ENCODE measurements at regions not wholly inside any gene's neighbourhood (a gene's known extent, or its start where the extent isn't known, plus 50 kb on each side); places are given as distances from the start of the nearest gene placed in this dataset.

DNA sequence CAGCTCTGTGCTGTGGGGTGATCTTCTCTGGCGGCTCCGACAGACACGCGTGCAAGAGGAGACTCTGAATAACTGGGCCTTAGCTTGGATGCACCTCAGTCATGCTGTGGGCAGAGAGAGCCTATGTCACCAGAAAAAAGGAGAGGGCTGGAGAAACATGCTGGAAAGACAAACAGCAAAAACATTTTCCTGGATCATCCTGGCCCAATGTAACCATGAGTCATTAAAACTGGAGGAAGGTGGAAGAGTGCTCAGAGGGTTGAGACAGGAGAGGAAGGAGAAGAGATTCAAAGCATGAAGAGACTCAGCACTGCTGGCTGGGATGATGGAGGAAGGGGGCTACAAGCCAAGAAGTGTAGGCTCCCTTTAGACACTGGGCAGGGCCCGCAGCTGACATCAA lies 292.0 kb downstream of the CDH26 start:
- TF ChIP-seq CTCF (IDR thresholded peaks at IDR 0.05; ENCODE audit: insufficient read depth, low read length, severe bottlenecking): no peak
- Histone ChIP-seq H3K36me3 (ENCODE audit: control insufficient read depth, insufficient read depth, low read length) (no peaks in the 10 kb centered on the region), H3K4me3 (ENCODE audit: low read depth, low read length) (no peak overlapping the region), H3K27me3 (ENCODE audit: control insufficient read depth, insufficient read depth, low read length) (peaks cover 2% of the 10 kb centered on the region)
- FAIRE-seq: no peak
- no peak for DNase-seq (ENCODE audit: low read depth)

DNA sequence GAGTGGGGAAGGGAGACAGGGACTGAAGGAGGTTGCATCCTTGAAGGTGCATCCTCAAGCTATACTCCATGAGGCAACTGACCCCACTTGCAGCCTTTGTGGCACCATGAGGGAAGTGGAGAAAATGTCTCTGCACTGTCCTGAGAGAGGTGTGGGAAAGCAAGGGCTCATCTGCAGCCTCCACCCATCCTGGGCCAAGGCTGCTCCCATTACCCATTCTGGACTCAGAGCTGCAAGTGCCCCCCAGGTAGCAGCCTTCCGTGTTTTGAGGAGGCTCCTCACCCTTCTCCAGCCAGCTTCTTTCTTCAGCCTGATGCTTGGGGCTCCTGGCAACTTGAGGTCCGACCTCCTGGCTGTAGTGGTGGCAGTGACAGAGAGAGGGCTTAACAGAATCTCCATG lies 294.6 kb downstream of the CDH26 start:
- DNase-seq (ENCODE audit: low read depth) (no peak), FAIRE-seq (no peak)
- Histone ChIP-seq H3K4me3 (ENCODE audit: low read depth, low read length) (no peak overlapping the region), H3K27me3 (ENCODE audit: control insufficient read depth, insufficient read depth, low read length) (peaks cover 2% of the 10 kb centered on the region), H3K36me3 (ENCODE audit: control insufficient read depth, insufficient read depth, low read length) (no peaks in the 10 kb centered on the region)
- TF ChIP-seq CTCF (IDR thresholded peaks at IDR 0.05; ENCODE audit: insufficient read depth, low read length, severe bottlenecking): no peak

DNA sequence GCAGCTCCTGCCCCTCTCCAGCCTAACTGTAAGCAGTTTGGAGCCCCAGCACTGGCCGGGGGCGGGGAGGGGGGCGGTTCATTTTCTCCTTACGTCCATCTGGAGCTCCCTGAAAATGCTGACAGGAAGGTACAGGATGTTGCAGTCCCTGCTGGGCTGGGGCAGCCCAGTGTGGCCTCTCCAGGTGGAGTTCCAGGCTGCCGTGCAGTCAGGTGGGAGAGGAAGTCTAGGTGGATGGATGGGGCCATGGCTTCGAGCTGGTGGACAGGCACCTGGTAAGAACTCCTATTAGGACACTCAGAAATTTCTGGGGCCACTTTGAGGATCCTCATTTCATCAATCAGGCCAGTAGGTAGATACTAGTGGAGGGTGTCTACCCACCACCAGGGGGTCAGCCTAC lies 295.2 kb downstream of the CDH26 start:
- TF ChIP-seq CTCF (IDR thresholded peaks at IDR 0.05; ENCODE audit: insufficient read depth, low read length, severe bottlenecking): no peak
- Histone ChIP-seq H3K27me3 (ENCODE audit: control insufficient read depth, insufficient read depth, low read length) (peaks cover 2% of the 10 kb centered on the region), H3K36me3 (ENCODE audit: control insufficient read depth, insufficient read depth, low read length) (no peaks in the 10 kb centered on the region), H3K4me3 (ENCODE audit: low read depth, low read length) (no peak overlapping the region)
- FAIRE-seq (no peak), DNase-seq (ENCODE audit: low read depth) (no peak)

- FAIRE-seq (no peak), DNase-seq (ENCODE audit: low read depth) (no peak)
- H3K27me3 ChIP-seq (ENCODE audit: control insufficient read depth, insufficient read depth, low read length): peaks cover 2% of the 10 kb centered on the region
- TF ChIP-seq CTCF (IDR thresholded peaks at IDR 0.05; ENCODE audit: insufficient read depth, low read length, severe bottlenecking): no peak
- no peaks in the 10 kb centered on the region for H3K36me3 ChIP-seq (ENCODE audit: control insufficient read depth, insufficient read depth, low read length)
- no peak overlapping the region for H3K4me3 ChIP-seq (ENCODE audit: low read depth, low read length)
Measured at GRCh38 chr20:60254901-60255411, 296.7 kb downstream of the CDH26 start.

GRCh38 chr20:60255415-60255814 lies 297.2 kb downstream of the CDH26 start:
- H3K4me3 ChIP-seq (ENCODE audit: low read depth, low read length): no peak overlapping the region
- DNase-seq (ENCODE audit: low read depth) (no peak), FAIRE-seq (no peak)
- no peaks in the 10 kb centered on the region for H3K36me3 ChIP-seq (ENCODE audit: control insufficient read depth, insufficient read depth, low read length)
- H3K27me3 ChIP-seq (ENCODE audit: control insufficient read depth, insufficient read depth, low read length): peaks cover 2% of the 10 kb centered on the region
- no peak for TF ChIP-seq CTCF (IDR thresholded peaks at IDR 0.05; ENCODE audit: insufficient read depth, low read length, severe bottlenecking)

DNA sequence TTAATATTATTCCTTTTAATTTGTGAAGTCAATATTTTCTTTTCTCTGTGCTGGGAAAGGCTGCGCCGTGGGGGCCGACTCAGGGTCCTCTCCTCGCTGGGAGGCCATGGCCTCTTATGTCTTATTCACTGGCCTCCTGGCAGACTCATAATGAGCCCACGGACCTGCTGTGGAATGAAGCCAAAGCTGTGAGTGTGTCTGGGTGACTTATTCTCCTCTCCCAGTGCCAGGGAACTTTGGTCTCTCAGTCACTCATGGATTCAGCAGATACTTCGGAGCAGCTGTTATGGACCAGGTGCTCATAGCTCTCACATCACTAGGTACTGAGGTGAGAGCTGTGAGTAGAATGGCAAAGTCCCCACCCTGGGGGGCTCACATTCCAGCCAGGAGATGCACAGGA lies 297.6 kb downstream of the CDH26 start:
- FAIRE-seq: no peak
- no peak for TF ChIP-seq CTCF (IDR thresholded peaks at IDR 0.05; ENCODE audit: insufficient read depth, low read length, severe bottlenecking)
- Histone ChIP-seq H3K4me3 (ENCODE audit: low read depth, low read length) (no peak overlapping the region), H3K27me3 (ENCODE audit: control insufficient read depth, insufficient read depth, low read length) (peaks cover 2% of the 10 kb centered on the region), H3K36me3 (ENCODE audit: control insufficient read depth, insufficient read depth, low read length) (no peaks in the 10 kb centered on the region)
- no peak for DNase-seq (ENCODE audit: low read depth)
